ENCODE measurements at regions not wholly inside any gene's neighbourhood (a gene's known extent, or its start where the extent isn't known, plus 50 kb on each side); places are given as distances from the start of the nearest gene placed in this dataset.
A peak's percentile ranks its signal among the peaks of the same experiment; 100 is the strongest.

- TF ChIP-seq NONO (IDR thresholded peaks at IDR 0.05): no peak
- peak; percentile 76 for TF ChIP-seq NONO (CRISPR knock-in tag; conservative IDR thresholded peaks at IDR 0.05)
- TF ChIP-seq ZNF709 (CRISPR knock-in tag; IDR thresholded peaks at IDR 0.05): peak; percentile 82
- TF ChIP-seq ZNF12 (CRISPR knock-in tag; IDR thresholded peaks at IDR 0.05): 0 out of 2 replicates have a peak, but pooled peaks have one; percentile 65
- TF ChIP-seq MAX (IDR thresholded peaks at IDR 0.05): peak; percentile 78
- peak; percentile 54; the same call in 1 of the 2 replicates for TF ChIP-seq GATA4 (IDR thresholded peaks at IDR 0.05; ENCODE audit: borderline replicate concordance, low read depth)
- TF ChIP-seq ZGPAT (CRISPR knock-in tag; IDR thresholded peaks at IDR 0.05): peak; percentile 90; the same call in 1 of the 2 replicates
- TF ChIP-seq ZNF674 (CRISPR knock-in tag; IDR thresholded peaks at IDR 0.05; ENCODE audit: low read depth): no peak
- TF ChIP-seq ZZZ3 (CRISPR knock-in tag; IDR thresholded peaks at IDR 0.05; ENCODE audit: borderline replicate concordance): no peak
- TF ChIP-seq ZNF792 (CRISPR knock-in tag; IDR thresholded peaks at IDR 0.05): peak; percentile 65; the same call in 1 of the 2 replicates
- TF ChIP-seq MTF1 (CRISPR knock-in tag; IDR thresholded peaks at IDR 0.05): no peak
- TF ChIP-seq ZNF280D (CRISPR knock-in tag; IDR thresholded peaks at IDR 0.05): 0 out of 2 replicates have a peak, but pooled peaks have one; percentile 56
- TF ChIP-seq ZNF713 (CRISPR knock-in tag; IDR thresholded peaks at IDR 0.05): no peak
- peak; percentile 68 for TF ChIP-seq RAD21 (CRISPR knock-in tag; IDR thresholded peaks at IDR 0.05)
- TF ChIP-seq RARG (CRISPR knock-in tag; IDR thresholded peaks at IDR 0.05; ENCODE audit: low read depth): no peak
- TF ChIP-seq TGIF2 (CRISPR knock-in tag; IDR thresholded peaks at IDR 0.05): 0 out of 2 replicates have a peak, but pooled peaks have one; percentile 31
- TF ChIP-seq HNRNPK (IDR thresholded peaks at IDR 0.05; ENCODE audit: low read depth, low read length, poor library complexity, severe bottlenecking): no peak
- TF ChIP-seq BCL6 (CRISPR knock-in tag; IDR thresholded peaks at IDR 0.05): peak; percentile 80
- TF ChIP-seq ELF3 (CRISPR knock-in tag; IDR thresholded peaks at IDR 0.05): peak; percentile 55; the same call in 1 of the 2 replicates
- no peak; the same call in 1 of the 2 replicates for TF ChIP-seq ZNF878 (CRISPR knock-in tag; IDR thresholded peaks at IDR 0.05)
- TF ChIP-seq LCORL (IDR thresholded peaks at IDR 0.05): 0 out of 2 replicates have a peak, but pooled peaks have one; percentile 16
- TF ChIP-seq LCORL (CRISPR knock-in tag; IDR thresholded peaks at IDR 0.05): peak; percentile 94
- TF ChIP-seq PAX8 (CRISPR knock-in tag; IDR thresholded peaks at IDR 0.05; ENCODE audit: borderline replicate concordance): no peak
- 0 out of 2 replicates have a peak, but pooled peaks have one; percentile 6 for TF ChIP-seq CREB1 (IDR thresholded peaks at IDR 0.05)
- TF ChIP-seq CREB1 (CRISPR knock-in tag; IDR thresholded peaks at IDR 0.05): peak; percentile 45; the same call in 1 of the 2 replicates
These were observed 125.9 kb upstream of the ANKRD55 start (continued) for GRCh38 chr5:56358703-56359681.

Data from HepG2 (cell line).